Mesenchymal stem cell (in vitro differentiated cells and primary cell): ENCODE measurements at regions not wholly inside any gene's neighbourhood (a gene's known extent, or its start where the extent isn't known, plus 50 kb on each side); places are given as distances from the start of the nearest gene placed in this dataset.

Experiments used
- DNase-seq: peaks from one replicate; pipeline ENCODE4 v3.0.0-alpha.2; 2013
- H2AFZ ChIP-seq: one replicate; pipeline ENCODE4 v1.6.1; 2013; ENCODE audit warnings: low read depth, mild to moderate bottlenecking, control low read depth, inconsistent platforms, low read length, moderate library complexity
- H2AK5ac ChIP-seq: 2 replicates; pipeline ENCODE4 v1.6.1; 2013; ENCODE audit warnings: low read length, moderate library complexity, mild to moderate bottlenecking, inconsistent platforms; ENCODE audit not compliant: severe bottlenecking
- H2BK120ac ChIP-seq: one replicate; pipeline ENCODE4 v1.6.1; 2013; ENCODE audit warnings: low read depth, mild to moderate bottlenecking, inconsistent platforms, low read length, moderate library complexity
- H2BK12ac ChIP-seq, 2 experiments: one replicate each; pipeline ENCODE4 v1.6.1; 2013; ENCODE audit warnings: inconsistent platforms in 2 of 2, low read length in 2 of 2, mild to moderate bottlenecking in 2 of 2, moderate library complexity in 2 of 2, control low read depth in 1 of 2
- H2BK15ac ChIP-seq: one replicate; pipeline ENCODE4 v1.6.1; 2013; ENCODE audit warnings: mild to moderate bottlenecking, low read depth, inconsistent platforms; ENCODE audit not compliant: poor library complexity, severe bottlenecking
- H2BK5ac ChIP-seq: 2 replicates; pipeline ENCODE4 v1.6.1; 2013; ENCODE audit warnings: low read depth, mild to moderate bottlenecking, low read length, control low read depth, inconsistent platforms; ENCODE audit not compliant: poor library complexity, severe bottlenecking
- H3K14ac ChIP-seq, 2 experiments: one replicate each; pipeline ENCODE4 v1.6.1; 2013; ENCODE audit warnings: inconsistent platforms in 2 of 2, low read length in 2 of 2, control low read depth in 1 of 2, mild to moderate bottlenecking in 1 of 2, moderate library complexity in 1 of 2
- H3K18ac ChIP-seq, 2 experiments: one replicate each; pipeline ENCODE4 v1.6.1; 2013; ENCODE audit warnings: inconsistent platforms in 2 of 2, low read length in 2 of 2, control low read depth in 1 of 2, low read depth in 1 of 2, mild to moderate bottlenecking in 1 of 2
- H3K23ac ChIP-seq, 2 experiments: one replicate each; pipeline ENCODE4 v1.6.1; 2013; ENCODE audit warnings: inconsistent platforms in 2 of 2, low read length in 2 of 2, mild to moderate bottlenecking in 2 of 2, moderate library complexity in 2 of 2, control low read depth in 1 of 2
- H3K27ac ChIP-seq: 2 replicates; pipeline ENCODE4 v1.5.1; 2013; ENCODE audit warnings: mild to moderate bottlenecking, moderate library complexity, low read length, control low read depth, inconsistent platforms; ENCODE audit not compliant: poor library complexity, severe bottlenecking
- H3K27me3 ChIP-seq, 2 experiments: 2 replicates each; pipeline versions ENCODE4 v1.6.1 to v1.7.0; 2013; ENCODE audit warnings: low read length in 2 of 2, mild to moderate bottlenecking in 2 of 2, moderate library complexity in 2 of 2, control low read depth in 1 of 2, inconsistent platforms in 1 of 2; ENCODE audit not compliant: control insufficient read depth in 1 of 2, insufficient read depth in 1 of 2
- H3K36me3 ChIP-seq, 2 experiments: 2 replicates each; pipeline versions ENCODE4 v1.6.1 to v1.7.0; 2013; ENCODE audit warnings: low read length in 2 of 2, control low read depth in 1 of 2, inconsistent platforms in 1 of 2, low read depth in 1 of 2, mild to moderate bottlenecking in 1 of 2; ENCODE audit not compliant: insufficient read depth in 2 of 2, control insufficient read depth in 1 of 2
- H3K4ac ChIP-seq, 2 experiments: one replicate each; pipeline ENCODE4 v1.6.1; 2013; ENCODE audit warnings: inconsistent platforms in 2 of 2, low read length in 2 of 2, mild to moderate bottlenecking in 2 of 2, moderate library complexity in 2 of 2, control low read depth in 1 of 2, low read depth in 1 of 2
- H3K4me1 ChIP-seq: 2 replicates; pipeline ENCODE4 v1.6.1; 2013; ENCODE audit warnings: low read depth, low read length, control low read depth; ENCODE audit not compliant: control insufficient read depth, insufficient read depth
- H3K4me2 ChIP-seq: 2 replicates; pipeline ENCODE4 v1.6.1; 2013; ENCODE audit warnings: low read length, mild to moderate bottlenecking, inconsistent platforms; ENCODE audit not compliant: poor library complexity, severe bottlenecking
- H3K4me3 ChIP-seq, 2 experiments: 2 replicates each; pipeline versions ENCODE4 v1.5.1 to v1.7.0; 2013; ENCODE audit warnings: low read length in 2 of 2, mild to moderate bottlenecking in 2 of 2, control low read depth in 1 of 2, low read depth in 1 of 2; ENCODE audit not compliant: insufficient read depth in 1 of 2
- H3K79me1 ChIP-seq: replicated peaks from 2 replicates; pipeline ENCODE4 v1.6.1; 2013; ENCODE audit warnings: mild to moderate bottlenecking, control low read depth, low read length, inconsistent platforms; ENCODE audit not compliant: poor library complexity, severe bottlenecking
- H3K9ac ChIP-seq: 2 replicates; pipeline ENCODE4 v1.7.0; 2013; ENCODE audit warnings: mild to moderate bottlenecking, low read length, moderate library complexity
- H3K9me3 ChIP-seq: 2 replicates; pipeline ENCODE4 v1.7.0; 2013; ENCODE audit warnings: mild to moderate bottlenecking, low read length; ENCODE audit not compliant: control insufficient read depth
- H4K8ac ChIP-seq: one replicate; pipeline ENCODE4 v1.6.1; 2013; ENCODE audit warnings: inconsistent platforms, mild to moderate bottlenecking, low read length, moderate library complexity
- H4K91ac ChIP-seq: one replicate; pipeline ENCODE4 v1.6.1; 2013; ENCODE audit warnings: mild to moderate bottlenecking, low read length, inconsistent platforms
- WGBS: methylation state at CpG from one replicate; pipeline ENCODE4 v1.1.7; 2013; ENCODE audit warnings: mixed read lengths; 5-methylcytosine and 5-hydroxymethylcytosine counted together

DNA sequence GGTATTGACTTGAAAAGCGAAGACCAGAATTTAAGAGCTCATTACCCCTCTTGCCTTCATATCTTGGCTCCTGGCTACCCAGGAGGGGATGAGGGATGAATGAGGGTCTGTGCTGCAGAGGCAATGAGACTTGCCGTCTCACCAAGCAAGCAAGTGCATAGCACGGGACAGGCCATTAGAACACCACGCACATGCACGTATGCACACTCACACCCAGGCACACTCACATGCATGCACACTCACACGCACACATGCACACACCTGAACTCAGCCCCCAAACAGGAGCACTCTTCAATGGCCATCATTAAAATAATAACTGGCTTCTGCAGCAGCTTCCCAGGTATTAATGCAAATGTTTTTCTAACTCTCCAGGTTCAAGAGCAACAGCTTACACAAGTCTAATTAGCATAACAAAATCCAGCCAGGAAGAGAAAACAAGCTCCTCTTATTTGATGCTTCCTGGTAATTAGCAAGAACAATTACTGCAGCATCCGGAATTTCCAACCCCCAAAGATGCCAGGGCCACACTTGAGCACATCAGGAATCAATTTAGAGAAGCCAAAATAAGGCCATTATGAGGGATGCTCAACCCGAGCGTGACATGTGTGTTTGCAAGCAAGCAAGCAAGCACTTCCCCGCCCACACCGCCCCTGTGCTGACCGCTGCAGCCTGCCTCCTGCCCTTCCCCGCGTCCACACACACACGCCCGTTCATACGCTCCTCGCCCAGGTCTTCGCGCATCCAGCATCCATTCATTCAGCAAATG, 171.6 kb upstream of the TNRC6C start:
- no peak overlapping the region for H2BK15ac ChIP-seq
- H3K27me3 ChIP-seq = peaks cover 67 to 89% of the 10 kb centered on the region in 2 experiments
- WGBS = 36% methylated on average over 19 of the region's 20 CpGs
- no peak overlapping the region for H3K14ac ChIP-seq
- no peak overlapping the region for H3K27ac ChIP-seq
- no peaks in the 10 kb centered on the region for H3K79me1 ChIP-seq
- H3K9me3 ChIP-seq = no peaks in the 10 kb centered on the region
- no peak for DNase-seq
- no peak overlapping the region for H2BK12ac ChIP-seq
- no peak overlapping the region for H3K23ac ChIP-seq
- peaks cover 3% of the 10 kb centered on the region for H3K4me1 ChIP-seq
- no peak overlapping the region for H3K4me2 ChIP-seq
- no peaks in the 10 kb centered on the region for H3K36me3 ChIP-seq
- no peak overlapping the region for H3K4ac ChIP-seq
- no peak overlapping the region for H4K8ac ChIP-seq
- no peak overlapping the region for H3K9ac ChIP-seq
- H2BK120ac ChIP-seq = no peak overlapping the region
- H3K18ac ChIP-seq = no peak overlapping the region
- no peak overlapping the region for H2AFZ ChIP-seq
- H2BK5ac ChIP-seq = no peak overlapping the region
- H3K4me3 ChIP-seq = no peak overlapping the region
- no peak overlapping the region for H2AK5ac ChIP-seq
- no peak overlapping the region for H4K91ac ChIP-seq

GRCh38 chr17:77790143-77790829, 168.2 kb upstream of the TNRC6C start:
- Histone ChIP-seq H3K14ac (no peak overlapping the region), H3K9me3 (no peaks in the 10 kb centered on the region), H3K23ac (no peak overlapping the region)

DNA sequence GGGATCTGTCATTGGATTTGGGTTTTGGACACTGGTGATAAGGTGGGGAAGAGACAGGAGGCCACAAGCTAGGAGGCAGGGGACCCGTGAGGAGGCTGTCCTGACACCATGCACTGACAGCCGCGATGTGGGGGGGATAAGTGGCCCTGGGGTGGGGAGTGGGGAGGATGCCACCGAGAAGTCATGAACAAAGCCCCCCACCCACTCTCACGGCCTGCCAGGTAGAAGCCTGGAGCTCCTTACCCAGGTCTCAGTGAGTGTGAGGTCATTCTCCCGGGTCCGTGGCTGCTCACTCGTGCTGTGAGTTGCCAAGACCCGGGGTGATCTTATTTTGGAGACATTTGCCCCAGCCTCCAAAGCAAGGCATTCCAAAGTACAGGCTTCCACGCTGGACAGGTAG, 165.9 kb upstream of the TNRC6C start:
- no peak overlapping the region for H3K4ac ChIP-seq
- H2BK120ac ChIP-seq = no peak overlapping the region
- H3K79me1 ChIP-seq = no peaks in the 10 kb centered on the region
- H4K8ac ChIP-seq = no peak overlapping the region
- peaks cover 3% of the 10 kb centered on the region for H3K4me1 ChIP-seq
- no peak overlapping the region for H3K9ac ChIP-seq
- H3K36me3 ChIP-seq = no peaks in the 10 kb centered on the region
- H2AK5ac ChIP-seq = no peak overlapping the region
- no peak overlapping the region for H4K91ac ChIP-seq
- 86% methylated on average over 9 of the region's 10 CpGs for WGBS
- no peak overlapping the region for H2AFZ ChIP-seq
- peaks cover 50 to 63% of the 10 kb centered on the region in 2 experiments for H3K27me3 ChIP-seq
- H3K4me3 ChIP-seq = no peak overlapping the region
- no peak overlapping the region for H3K14ac ChIP-seq
- no peak overlapping the region for H2BK12ac ChIP-seq
- no peak overlapping the region for H3K23ac ChIP-seq
- H3K18ac ChIP-seq = no peak overlapping the region
- H2BK5ac ChIP-seq = no peak overlapping the region
- H3K27ac ChIP-seq = no peak overlapping the region
- no peaks in the 10 kb centered on the region for H3K9me3 ChIP-seq
- no peak overlapping the region for H2BK15ac ChIP-seq
- H3K4me2 ChIP-seq = no peak overlapping the region
- DNase-seq = no peak

More at GRCh38 chr17:77790143-77790829, 168.2 kb upstream of the TNRC6C start:
- Histone ChIP-seq H2BK12ac (no peak overlapping the region), H3K79me1 (no peaks in the 10 kb centered on the region), H2BK120ac (no peak overlapping the region), H3K27ac (no peak overlapping the region), H3K18ac (no peak overlapping the region), H4K91ac (no peak overlapping the region), H2AFZ (no peak overlapping the region), H2AK5ac (no peak overlapping the region), H4K8ac (no peak overlapping the region), H3K4me1 (peaks cover 3% of the 10 kb centered on the region), H3K4me3 (no peak overlapping the region), H2BK5ac (no peak overlapping the region), H3K9ac (no peak overlapping the region), H3K27me3 (peaks cover 61 to 84% of the 10 kb centered on the region in 2 experiments), H2BK15ac (no peak overlapping the region), H3K4me2 (no peak overlapping the region), H3K4ac (no peak overlapping the region), H3K36me3 (no peaks in the 10 kb centered on the region)
- 58% methylated on average over 9 of the region's 9 CpGs for WGBS
- DNase-seq = no peak

DNA sequence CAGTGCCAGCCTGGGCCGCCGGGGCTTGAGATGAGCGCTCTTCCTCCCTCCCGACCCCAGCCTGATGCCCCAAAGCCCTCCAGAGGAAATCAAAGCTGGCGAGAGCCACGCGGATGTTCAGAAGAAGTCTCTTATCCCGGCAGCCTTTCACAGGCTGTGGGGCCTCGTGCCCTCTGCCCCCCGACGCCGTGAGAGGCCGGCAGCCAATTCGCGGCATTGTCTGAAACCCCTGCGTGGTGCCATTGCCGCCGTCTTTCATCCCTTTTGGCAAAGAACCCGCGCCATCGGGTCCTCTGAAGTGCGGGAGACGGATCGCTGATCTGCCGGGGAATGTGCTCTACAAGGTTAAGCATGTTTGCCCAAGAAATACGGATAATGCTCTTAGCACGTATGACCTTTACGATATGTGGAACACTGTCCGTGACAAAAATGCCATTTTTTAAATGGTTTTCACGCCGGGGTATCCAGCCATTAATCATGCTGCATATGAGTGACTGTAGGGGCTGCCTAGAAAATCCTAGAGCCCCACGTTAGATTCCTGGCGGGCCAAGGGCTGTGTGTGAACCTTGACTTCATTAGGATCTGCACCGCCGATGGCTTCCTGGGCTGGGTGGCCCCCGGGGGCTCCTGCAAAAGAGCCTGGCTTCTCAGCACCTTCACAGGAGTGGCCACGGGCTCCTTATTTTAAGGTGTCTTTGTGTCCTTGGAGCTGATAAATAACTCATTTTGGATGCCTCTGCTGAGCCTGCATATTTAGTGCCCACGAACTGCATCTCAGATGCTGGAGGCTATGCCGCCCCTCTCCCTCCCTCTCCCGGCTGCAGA, 165.1 kb upstream of the TNRC6C start:
- no peak overlapping the region for H3K27ac ChIP-seq
- H3K18ac ChIP-seq = no peak overlapping the region
- H2AK5ac ChIP-seq = no peak overlapping the region
- no peak overlapping the region for H3K4me2 ChIP-seq
- 79% methylated on average over 40 of the region's 40 CpGs for WGBS
- H2BK120ac ChIP-seq = no peak overlapping the region
- no peaks in the 10 kb centered on the region for H3K9me3 ChIP-seq
- H3K79me1 ChIP-seq = no peaks in the 10 kb centered on the region
- no peak overlapping the region for H2AFZ ChIP-seq
- no peak overlapping the region for H2BK12ac ChIP-seq
- H3K4me1 ChIP-seq = peaks cover 3% of the 10 kb centered on the region
- H2BK15ac ChIP-seq = no peak overlapping the region
- no peak overlapping the region for H3K14ac ChIP-seq
- DNase-seq = no peak
- H3K4ac ChIP-seq = no peak overlapping the region
- H3K23ac ChIP-seq = no peak overlapping the region
- H4K91ac ChIP-seq = no peak overlapping the region
- peaks cover 52 to 59% of the 10 kb centered on the region in 2 experiments for H3K27me3 ChIP-seq
- H2BK5ac ChIP-seq = no peak overlapping the region
- no peak overlapping the region for H3K4me3 ChIP-seq
- H4K8ac ChIP-seq = no peak overlapping the region
- H3K36me3 ChIP-seq = no peaks in the 10 kb centered on the region
- H3K9ac ChIP-seq = no peak overlapping the region
